ENCODE measurements at regions not wholly inside any gene's neighbourhood (a gene's known extent, or its start where the extent isn't known, plus 50 kb on each side); places are given as distances from the start of the nearest gene placed in this dataset.

DNA sequence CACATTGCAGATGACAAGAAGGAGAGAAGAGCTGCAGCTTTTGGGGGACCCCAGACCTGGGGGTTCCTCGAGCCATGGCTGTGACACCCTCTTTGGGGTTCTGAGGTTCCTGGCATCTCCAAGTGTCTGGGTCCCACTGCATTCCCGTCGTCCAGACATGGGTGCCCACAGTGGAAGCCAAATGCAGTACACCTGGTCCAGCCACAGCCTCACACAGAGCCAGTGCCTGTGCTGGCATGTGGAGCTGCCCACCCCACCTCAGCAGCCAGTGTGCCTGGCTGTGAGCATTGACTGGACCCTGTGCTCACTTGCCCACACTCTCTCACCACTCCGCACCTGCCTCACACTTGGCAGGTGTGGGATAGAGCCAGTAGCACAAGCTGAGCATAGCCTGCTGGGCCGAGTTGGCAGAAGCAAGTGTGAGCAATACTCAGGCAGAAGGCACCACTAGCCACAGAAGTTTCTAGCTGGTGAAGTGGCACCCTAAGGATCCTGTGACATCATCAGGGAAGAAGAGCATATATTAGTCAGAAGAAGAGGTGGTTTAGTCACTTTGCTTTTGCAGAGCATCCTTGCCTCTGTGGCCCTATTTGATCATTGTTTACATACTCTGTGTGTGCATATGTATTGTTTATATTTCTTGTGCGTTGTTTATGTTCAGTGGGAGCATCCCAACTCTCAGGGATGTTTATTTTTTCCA, 65.0 kb upstream of the MAGEB2 start:
- Histone ChIP-seq H3K9me2 (ENCODE audit: insufficient read depth) (no peaks in the 10 kb centered on the region), H3K27ac (ENCODE audit: low read depth, low read length) (no peak overlapping the region), H3K36me3 (ENCODE audit: control insufficient read depth in 1 of 2, insufficient read depth in 2 of 2, low read length in 2 of 2) (no peaks in the 10 kb centered on the region), H3K4me2 (ENCODE audit: low read length) (no peak overlapping the region), H2AFZ (ENCODE audit: low read depth, low read length, poor library complexity, severe bottlenecking) (no peak overlapping the region), H3K27me3 (ENCODE audit: insufficient read depth, low read length) (no peaks in the 10 kb centered on the region), H3K9ac (ENCODE audit: low read length) (no peak overlapping the region), H4K20me1 (ENCODE audit: insufficient read depth) (no peaks in the 10 kb centered on the region), H3K79me2 (ENCODE audit: insufficient read depth, low read length) (no peaks in the 10 kb centered on the region), H3K4me1 (ENCODE audit: control insufficient read depth in 1 of 2, insufficient read depth in 2 of 2, low read length in 2 of 2) (no peaks in the 10 kb centered on the region), H3K9me3 (ENCODE audit: control insufficient read depth in 1 of 2, insufficient read depth in 1 of 2, low read depth in 1 of 2, low read length in 2 of 2) (no peaks in the 10 kb centered on the region), H3K4me3 (replicated peaks in 1 of 2; ENCODE audit: low read depth in 1 of 2, low read length in 2 of 2) (no peak overlapping the region)
- ATAC-seq (no peak), DNase-seq (ENCODE audit: low read depth, low spot score) (no peak)
- TF ChIP-seq ELF1 (IDR thresholded peaks at IDR 0.05; ENCODE audit: borderline replicate concordance, low read depth) (no peak), SIN3A (IDR thresholded peaks at IDR 0.05; ENCODE audit: low read depth) (no peak), CEBPB (IDR thresholded peaks at IDR 0.05; ENCODE audit: low read depth) (no peak), JUND (IDR thresholded peaks at IDR 0.05) (no peak), ZFX (IDR thresholded peaks at IDR 0.05) (no peak), CBX3 (IDR thresholded peaks at IDR 0.05; ENCODE audit: low read depth) (no peak), FOSL1 (IDR thresholded peaks at IDR 0.05; ENCODE audit: low read depth) (no peak), POLR2AphosphoS5 (IDR thresholded peaks at IDR 0.05; ENCODE audit: low read depth, low read length) (no peak), TCF7L2 (IDR thresholded peaks at IDR 0.05; ENCODE audit: borderline replicate concordance, extremely low read depth, insufficient read depth, insufficient read length) (no peak)
- TF ChIP-seq, protein P1, sequence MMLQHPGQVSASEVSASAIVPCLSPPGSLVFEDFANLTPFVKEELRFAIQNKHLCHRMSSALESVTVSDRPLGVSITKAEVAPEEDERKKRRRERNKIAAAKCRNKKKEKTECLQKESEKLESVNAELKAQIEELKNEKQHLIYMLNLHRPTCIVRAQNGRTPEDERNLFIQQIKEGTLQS (IDR thresholded peaks at IDR 0.05), result no peak
- TF ChIP-seq, protein P2, sequence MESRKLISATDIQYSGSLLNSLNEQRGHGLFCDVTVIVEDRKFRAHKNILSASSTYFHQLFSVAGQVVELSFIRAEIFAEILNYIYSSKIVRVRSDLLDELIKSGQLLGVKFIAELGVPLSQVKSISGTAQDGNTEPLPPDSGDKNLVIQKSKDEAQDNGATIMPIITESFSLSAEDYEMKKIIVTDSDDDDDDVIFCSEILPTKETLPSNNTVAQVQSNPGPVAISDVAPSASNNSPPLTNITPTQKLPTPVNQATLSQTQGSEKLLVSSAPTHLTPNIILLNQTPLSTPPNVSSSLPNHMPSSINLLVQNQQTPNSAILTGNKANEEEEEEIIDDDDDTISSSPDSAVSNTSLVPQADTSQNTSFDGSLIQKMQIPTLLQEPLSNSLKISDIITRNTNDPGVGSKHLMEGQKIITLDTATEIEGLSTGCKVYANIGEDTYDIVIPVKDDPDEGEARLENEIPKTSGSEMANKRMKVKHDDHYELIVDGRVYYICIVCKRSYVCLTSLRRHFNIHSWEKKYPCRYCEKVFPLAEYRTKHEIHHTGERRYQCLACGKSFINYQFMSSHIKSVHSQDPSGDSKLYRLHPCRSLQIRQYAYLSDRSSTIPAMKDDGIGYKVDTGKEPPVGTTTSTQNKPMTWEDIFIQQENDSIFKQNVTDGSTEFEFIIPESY (IDR thresholded peaks at IDR 0.05; ENCODE audit: extremely low read depth, insufficient replicate concordance, low read length), result no peak
- TF ChIP-seq, protein P3, sequence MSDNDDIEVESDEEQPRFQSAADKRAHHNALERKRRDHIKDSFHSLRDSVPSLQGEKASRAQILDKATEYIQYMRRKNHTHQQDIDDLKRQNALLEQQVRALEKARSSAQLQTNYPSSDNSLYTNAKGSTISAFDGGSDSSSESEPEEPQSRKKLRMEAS (IDR thresholded peaks at IDR 0.05), result no peak
- ChIA-PET CTCF (no interaction called here), RAD21 (ENCODE audit: low non-redundant PET in 1 of 2, low total read pairs in 2 of 2, uncharacterized antibody in 2 of 2, unreplicated experiment in 2 of 2) (no interaction called here), POLR2A (no interaction called here)
- BruUV-seq (replicated peaks), result no TSS peak
- intact Hi-C loops (cut with micrococcal nuclease), result no loop called here

Measured in HCT116 (cell line).